ENCODE measurements at regions not wholly inside any gene's neighbourhood (a gene's known extent, or its start where the extent isn't known, plus 50 kb on each side); places are given as distances from the start of the nearest gene placed in this dataset.

GRCh38 chr1:60448850-60449249 lies 375.3 kb upstream of the C1orf87 start:
- Mint-ChIP-seq H3K9me3 (peaks cover 0 to 1% of the 10 kb centered on the region in 2 donors), H3K4me1 (no peaks in the 10 kb centered on the region), H3K27me3 (no peaks in the 10 kb centered on the region), H3K4me3 (no peak overlapping the region), H3K27ac (no peak overlapping the region)
- no peak for ATAC-seq
- no peak for DNase-seq

- no peak overlapping the region for H3K4me3 Mint-ChIP-seq
- no peak for ATAC-seq
- no peaks in the 10 kb centered on the region for H3K27me3 Mint-ChIP-seq
- no peaks in the 10 kb centered on the region for H3K9me3 Mint-ChIP-seq
- H3K4me1 Mint-ChIP-seq: no peaks in the 10 kb centered on the region
- no peak overlapping the region for H3K27ac Mint-ChIP-seq
- DNase-seq: no peak
Observed at GRCh38 chr1:60444680-60445079, 371.1 kb upstream of the C1orf87 start.

GRCh38 chr1:60436186-60436585 lies 362.6 kb upstream of the C1orf87 start:
- peaks cover 8 to 17% of the 10 kb centered on the region in 2 donors for H3K9me3 Mint-ChIP-seq
- no peaks in the 10 kb centered on the region for H3K4me1 Mint-ChIP-seq
- no peak overlapping the region for H3K4me3 Mint-ChIP-seq
- H3K27ac Mint-ChIP-seq: no peak overlapping the region
- H3K27me3 Mint-ChIP-seq: no peaks in the 10 kb centered on the region
- no peak for ATAC-seq
- no peak for DNase-seq

- H3K4me3 Mint-ChIP-seq: no peak overlapping the region
- no peaks in the 10 kb centered on the region for H3K4me1 Mint-ChIP-seq
- no peaks in the 10 kb centered on the region for H3K27me3 Mint-ChIP-seq
- DNase-seq (no peak), ATAC-seq (no peak)
- peaks cover 12 to 17% of the 10 kb centered on the region in 2 donors for H3K9me3 Mint-ChIP-seq
- H3K27ac Mint-ChIP-seq: no peak overlapping the region
Observed at GRCh38 chr1:60431593-60431992, 358.0 kb upstream of the C1orf87 start.

GRCh38 chr1:60430375-60430774 lies 356.8 kb upstream of the C1orf87 start:
- H3K4me1 Mint-ChIP-seq: no peaks in the 10 kb centered on the region
- no peak overlapping the region for H3K4me3 Mint-ChIP-seq
- peaks cover 12 to 17% of the 10 kb centered on the region in 2 donors for H3K9me3 Mint-ChIP-seq
- no peak overlapping the region for H3K27ac Mint-ChIP-seq
- DNase-seq (no peak), ATAC-seq (no peak)
- no peaks in the 10 kb centered on the region for H3K27me3 Mint-ChIP-seq

- Mint-ChIP-seq H3K4me1 (no peaks in the 10 kb centered on the region), H3K27ac (no peak overlapping the region), H3K9me3 (peaks cover 0 to 9% of the 10 kb centered on the region in 2 donors), H3K27me3 (no peaks in the 10 kb centered on the region), H3K4me3 (no peak overlapping the region)
- ATAC-seq (no peak), DNase-seq (no peak)
Observed at GRCh38 chr1:60428127-60428526, 354.6 kb upstream of the C1orf87 start.

- Mint-ChIP-seq H3K9me3 (peaks cover 0 to 9% of the 10 kb centered on the region in 2 donors), H3K27me3 (no peaks in the 10 kb centered on the region), H3K4me1 (no peaks in the 10 kb centered on the region), H3K27ac (no peak overlapping the region), H3K4me3 (no peak overlapping the region)
- ATAC-seq (no peak), DNase-seq (no peak)
Observed at GRCh38 chr1:60427701-60428100, 354.1 kb upstream of the C1orf87 start.

GRCh38 chr1:60427194-60427593 lies 353.6 kb upstream of the C1orf87 start:
- DNase-seq (no peak), ATAC-seq (no peak)
- Mint-ChIP-seq H3K27me3 (no peaks in the 10 kb centered on the region), H3K9me3 (peaks cover 0 to 9% of the 10 kb centered on the region in 2 donors), H3K27ac (no peak overlapping the region), H3K4me3 (no peak overlapping the region), H3K4me1 (no peaks in the 10 kb centered on the region)

- no peaks in the 10 kb centered on the region for H3K27me3 Mint-ChIP-seq
- DNase-seq (no peak), ATAC-seq (no peak)
- H3K27ac Mint-ChIP-seq: no peak overlapping the region
- H3K4me3 Mint-ChIP-seq: no peak overlapping the region
- H3K4me1 Mint-ChIP-seq: no peaks in the 10 kb centered on the region
- peaks cover 0 to 9% of the 10 kb centered on the region in 2 donors for H3K9me3 Mint-ChIP-seq
Observed at GRCh38 chr1:60425528-60425927, 352.0 kb upstream of the C1orf87 start.

GRCh38 chr1:60423146-60423780 lies 349.7 kb upstream of the C1orf87 start:
- DNase-seq (no peak), ATAC-seq (no peak)
- H3K27me3 Mint-ChIP-seq: no peaks in the 10 kb centered on the region
- H3K9me3 Mint-ChIP-seq: peaks cover 0 to 9% of the 10 kb centered on the region in 2 donors
- H3K4me1 Mint-ChIP-seq: no peaks in the 10 kb centered on the region
- H3K4me3 Mint-ChIP-seq: no peak overlapping the region
- no peak overlapping the region for H3K27ac Mint-ChIP-seq

- ATAC-seq (no peak), DNase-seq (no peak)
- Mint-ChIP-seq H3K27ac (no peak overlapping the region), H3K4me1 (no peaks in the 10 kb centered on the region), H3K4me3 (no peak overlapping the region), H3K9me3 (peaks cover 0 to 5% of the 10 kb centered on the region in 2 donors), H3K27me3 (no peaks in the 10 kb centered on the region)
Observed at GRCh38 chr1:60421965-60422364, 348.4 kb upstream of the C1orf87 start.

GRCh38 chr1:60419023-60419422 lies 345.5 kb upstream of the C1orf87 start:
- H3K4me1 Mint-ChIP-seq: no peaks in the 10 kb centered on the region
- H3K9me3 Mint-ChIP-seq: peaks cover 0 to 4% of the 10 kb centered on the region in 2 donors
- peak overlapping the region in 1 of 2 donors; percentile 42 for H3K27ac Mint-ChIP-seq
- no peak overlapping the region for H3K4me3 Mint-ChIP-seq
- no peaks in the 10 kb centered on the region for H3K27me3 Mint-ChIP-seq
- no peak for DNase-seq
- no peak for ATAC-seq

- H3K9me3 Mint-ChIP-seq: no peaks in the 10 kb centered on the region
- no peak for ATAC-seq
Observed at GRCh38 chr1:60415696-60416095, 342.1 kb upstream of the C1orf87 start.

GRCh38 chr1:60413091-60413490 lies 339.5 kb upstream of the C1orf87 start:
- Mint-ChIP-seq H3K4me1 (no peaks in the 10 kb centered on the region), H3K27me3 (no peaks in the 10 kb centered on the region), H3K9me3 (no peaks in the 10 kb centered on the region), H3K4me3 (no peak overlapping the region), H3K27ac (no peak overlapping the region)
- ATAC-seq (no peak), DNase-seq (no peak)

More at GRCh38 chr1:60415696-60416095, 342.1 kb upstream of the C1orf87 start:
- Mint-ChIP-seq H3K4me3 (no peak overlapping the region), H3K27ac (no peak overlapping the region), H3K27me3 (no peaks in the 10 kb centered on the region), H3K4me1 (no peaks in the 10 kb centered on the region)
- DNase-seq: no peak

- no peak for DNase-seq
- H3K27me3 Mint-ChIP-seq: no peaks in the 10 kb centered on the region
- no peaks in the 10 kb centered on the region for H3K4me1 Mint-ChIP-seq
- H3K27ac Mint-ChIP-seq: no peak overlapping the region
- no peak overlapping the region for H3K4me3 Mint-ChIP-seq
- ATAC-seq: no peak
- no peaks in the 10 kb centered on the region for H3K9me3 Mint-ChIP-seq
Observed at GRCh38 chr1:60411591-60411990, 338.0 kb upstream of the C1orf87 start.

- ATAC-seq (no peak), DNase-seq (no peak)
- Mint-ChIP-seq H3K9me3 (no peaks in the 10 kb centered on the region), H3K4me3 (no peak overlapping the region), H3K27me3 (no peaks in the 10 kb centered on the region), H3K4me1 (no peaks in the 10 kb centered on the region), H3K27ac (no peak overlapping the region)
Observed at GRCh38 chr1:60402816-60403215, 329.2 kb upstream of the C1orf87 start.

GRCh38 chr1:60402216-60402615 lies 328.6 kb upstream of the C1orf87 start:
- Mint-ChIP-seq H3K27me3 (no peaks in the 10 kb centered on the region), H3K4me1 (no peaks in the 10 kb centered on the region), H3K27ac (no peak overlapping the region), H3K9me3 (no peaks in the 10 kb centered on the region), H3K4me3 (no peak overlapping the region)
- ATAC-seq (no peak), DNase-seq (no peak)

All from stimulated activated naive CD8-positive, alpha-beta T cell treated with anti-CD3 and anti-CD28 coated beads, Interleukin-15, amount 100 ng/mL, for 72 hours (primary cell).